ENCODE measurements at regions not wholly inside any gene's neighbourhood (a gene's known extent, or its start where the extent isn't known, plus 50 kb on each side); places are given as distances from the start of the nearest gene placed in this dataset.

GRCh38 chr9:91161465-91162300 lies 200.0 kb downstream of the AUH start:
- no peak for DNase-seq

DNA sequence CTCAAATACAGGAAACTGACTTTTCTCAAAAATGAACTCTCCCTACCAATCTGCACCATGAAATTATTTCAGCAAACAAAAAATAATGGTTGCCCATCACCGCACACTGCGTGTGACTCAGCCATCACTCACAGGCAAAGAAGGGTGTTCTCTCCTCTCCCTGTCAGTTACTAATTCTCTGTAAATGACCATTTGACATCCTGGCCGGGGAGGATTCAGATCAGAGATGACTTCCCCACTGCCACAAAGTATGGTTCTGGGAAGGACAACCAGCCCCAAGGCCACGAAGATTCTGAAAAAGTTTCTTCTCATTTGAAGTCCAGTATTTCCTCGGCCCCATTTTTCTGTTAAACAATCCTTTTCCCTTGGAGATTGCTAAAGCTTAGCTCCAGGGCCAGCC lies 199.4 kb downstream of the AUH start:
- DNase-seq: no peak

DNA sequence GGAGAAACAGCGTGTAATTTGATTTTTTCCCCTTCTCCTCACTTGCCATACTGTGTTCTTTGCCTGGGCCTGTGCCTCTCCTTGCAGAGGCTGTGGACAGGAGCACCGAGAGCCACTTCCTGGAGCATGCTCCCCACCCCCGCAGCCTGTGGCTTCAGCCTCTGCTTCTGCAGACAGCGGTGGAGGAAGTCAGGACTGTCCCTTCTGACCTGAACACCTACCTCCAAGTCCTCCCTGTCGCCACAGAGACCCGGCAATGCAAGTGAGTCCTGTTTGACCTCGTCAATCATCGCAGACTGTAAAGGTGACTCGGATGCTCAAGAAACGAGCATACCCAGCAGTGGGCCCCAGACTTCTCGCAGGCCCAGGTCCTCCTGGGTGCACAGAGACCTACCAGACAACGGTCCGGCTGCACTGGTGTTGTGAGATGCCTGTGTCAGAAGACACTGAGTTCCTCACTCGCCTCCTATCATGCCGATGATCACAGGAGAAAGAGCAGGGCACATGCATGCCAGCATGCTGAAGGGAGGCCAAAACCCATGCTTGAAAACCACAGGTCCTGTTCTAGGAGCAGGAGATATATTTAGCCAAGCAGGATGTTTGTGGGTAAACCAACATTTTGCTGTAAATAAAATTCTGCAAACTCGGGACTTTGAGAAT lies 198.8 kb downstream of the AUH start:
- DNase-seq: no peak

DNA sequence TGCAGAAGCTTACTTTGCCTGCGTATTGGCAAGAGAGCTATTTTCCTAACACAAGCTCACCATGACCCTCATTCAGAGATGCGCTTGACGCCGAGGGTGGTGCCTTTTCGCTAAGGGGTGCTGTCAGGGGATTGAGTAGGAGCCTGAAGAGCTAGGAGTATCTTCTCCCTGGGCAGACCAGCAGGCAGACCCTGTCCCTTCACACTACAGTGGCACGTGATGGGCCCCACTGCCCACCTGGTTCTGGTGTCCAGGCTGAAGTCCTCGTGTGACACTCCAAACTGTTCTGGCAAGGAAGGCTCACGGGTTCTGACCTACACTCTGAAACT lies 198.3 kb downstream of the AUH start:
- DNase-seq: no peak

DNA sequence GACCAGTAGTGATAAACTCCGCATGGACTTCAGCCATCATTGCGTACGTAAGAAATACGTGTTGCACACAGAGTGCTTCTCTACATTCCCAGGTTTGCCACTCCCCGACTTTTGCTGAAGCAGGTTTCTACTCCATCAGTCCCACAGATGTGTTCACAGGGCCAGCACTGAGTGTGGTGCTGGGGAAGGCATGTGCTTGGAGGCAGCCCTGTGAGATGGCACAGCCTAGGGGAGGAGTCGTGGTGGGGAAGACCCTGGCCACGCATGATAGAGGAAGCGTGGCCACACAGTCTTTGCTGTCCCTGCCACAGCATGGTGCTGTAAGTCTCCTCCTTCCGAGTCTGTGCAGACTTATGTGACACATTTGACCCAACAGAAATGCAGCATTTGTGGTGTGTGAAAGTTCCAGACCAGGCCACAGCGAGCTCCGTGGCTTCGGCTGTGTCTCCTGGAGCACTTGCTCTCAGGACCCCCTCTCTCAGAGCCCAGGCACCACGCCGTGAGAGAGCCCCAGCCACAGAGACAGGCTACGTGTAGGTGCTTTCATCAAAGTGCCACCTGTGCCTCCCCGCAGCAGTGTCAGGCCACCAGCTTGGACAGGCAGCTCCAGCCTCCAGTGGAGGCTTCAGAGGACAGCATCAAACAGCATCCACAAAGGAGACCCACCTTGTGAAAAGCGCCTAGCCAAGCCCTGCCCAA lies 197.8 kb downstream of the AUH start:
- DNase-seq: no peak
